Sigmoid colon (tissue), 3 donors: ENCODE measurements at regions not wholly inside any gene's neighbourhood (a gene's known extent, or its start where the extent isn't known, plus 50 kb on each side); places are given as distances from the start of the nearest gene placed in this dataset.

ENCODE experiments used
- POLR2A ChIP-seq, 2 donors: fragments of 450-650 bp; IDR thresholded peaks; one replicate each; pipeline ENCODE4 v1.6.1; 2016; ENCODE audit warnings: antibody characterized with exemption in 2 of 2, mild to moderate bottlenecking in 2 of 2, moderate library complexity in 2 of 2
- TF ChIP-seq, protein P1 (sequence below), 4 experiments: fragments of 450-650 bp in 3 of 4; fragments of 200-600 bp in 1 of 4; IDR thresholded peaks; one replicate each; pipeline ENCODE4 v1.5.1; 2016 to 2019; ENCODE audit warnings: antibody characterized with exemption in 4 of 4, mild to moderate bottlenecking in 3 of 4, moderate library complexity in 2 of 4

DNA sequence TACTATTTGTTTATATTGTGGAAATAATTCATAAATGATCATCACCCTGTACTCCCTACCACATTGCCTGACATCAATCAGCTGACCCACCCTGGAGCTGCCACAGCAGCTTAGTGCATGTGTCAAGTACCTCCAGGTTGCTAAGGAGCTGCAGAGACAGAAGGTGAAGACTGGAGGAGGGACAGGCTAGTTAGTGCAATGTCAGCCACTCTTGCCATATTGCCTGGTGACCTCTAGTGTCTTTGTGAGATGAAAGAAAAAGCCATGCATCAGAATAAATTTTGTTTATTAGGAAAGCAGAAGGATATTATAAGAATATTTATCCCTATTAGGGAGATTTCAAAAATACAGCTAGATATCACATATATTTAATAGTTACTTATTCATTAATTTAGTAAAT lies 243.9 kb upstream of the FAT4 start:
- TF ChIP-seq, protein P1, sequence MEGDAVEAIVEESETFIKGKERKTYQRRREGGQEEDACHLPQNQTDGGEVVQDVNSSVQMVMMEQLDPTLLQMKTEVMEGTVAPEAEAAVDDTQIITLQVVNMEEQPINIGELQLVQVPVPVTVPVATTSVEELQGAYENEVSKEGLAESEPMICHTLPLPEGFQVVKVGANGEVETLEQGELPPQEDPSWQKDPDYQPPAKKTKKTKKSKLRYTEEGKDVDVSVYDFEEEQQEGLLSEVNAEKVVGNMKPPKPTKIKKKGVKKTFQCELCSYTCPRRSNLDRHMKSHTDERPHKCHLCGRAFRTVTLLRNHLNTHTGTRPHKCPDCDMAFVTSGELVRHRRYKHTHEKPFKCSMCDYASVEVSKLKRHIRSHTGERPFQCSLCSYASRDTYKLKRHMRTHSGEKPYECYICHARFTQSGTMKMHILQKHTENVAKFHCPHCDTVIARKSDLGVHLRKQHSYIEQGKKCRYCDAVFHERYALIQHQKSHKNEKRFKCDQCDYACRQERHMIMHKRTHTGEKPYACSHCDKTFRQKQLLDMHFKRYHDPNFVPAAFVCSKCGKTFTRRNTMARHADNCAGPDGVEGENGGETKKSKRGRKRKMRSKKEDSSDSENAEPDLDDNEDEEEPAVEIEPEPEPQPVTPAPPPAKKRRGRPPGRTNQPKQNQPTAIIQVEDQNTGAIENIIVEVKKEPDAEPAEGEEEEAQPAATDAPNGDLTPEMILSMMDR (IDR thresholded peaks at IDR 0.05): no peak
- TF ChIP-seq POLR2A (IDR thresholded peaks at IDR 0.05): no peak
